HepG2 (cell line): ENCODE measurements at regions not wholly inside any gene's neighbourhood (a gene's known extent, or its start where the extent isn't known, plus 50 kb on each side); places are given as distances from the start of the nearest gene placed in this dataset.
A peak's percentile ranks its signal among the peaks of the same experiment; 100 is the strongest.

ENCODE experiments used
- ARNT2 ChIP-seq: sonication (generic); formaldehyde crosslinking; IDR thresholded peaks from 2 replicates; pipeline ENCODE4 v1.8.0; 2022; ENCODE audit warnings: mild to moderate bottlenecking, low read depth, missing genetic modification reagents, moderate library complexity
- ATF5 ChIP-seq: sonication (generic); formaldehyde crosslinking; IDR thresholded peaks from 2 replicates; pipeline ENCODE4 v1.4.0; 2020; ENCODE audit warnings: mild to moderate bottlenecking, low read depth, missing genetic modification reagents
- ATF7-NPFF ChIP-seq: sonication (generic); formaldehyde crosslinking; IDR thresholded peaks from 2 replicates; pipeline ENCODE4 v1.8.1; 2023; ENCODE audit warnings: mild to moderate bottlenecking, low read depth, missing genetic modification reagents, moderate library complexity
- BORCS8-MEF2B ChIP-seq: sonication (generic); formaldehyde crosslinking; IDR thresholded peaks from 2 replicates; pipeline ENCODE4 v1.8.0; 2022; ENCODE audit warnings: mild to moderate bottlenecking, missing genetic modification reagents
- CBFB ChIP-seq: sonication (generic); formaldehyde crosslinking; IDR thresholded peaks from 2 replicates; pipeline ENCODE4 v1.4.0; 2020; ENCODE audit warnings: missing genetic modification reagents
- CEBPZ ChIP-seq: IDR thresholded peaks from 2 replicates; pipeline ENCODE4 v1.6.1; 2012; ENCODE audit warnings: low read length, improper control_type of control experiment
- CHD4 ChIP-seq: fragments of 200-600 bp; sonication (generic); IDR thresholded peaks from 2 replicates; pipeline ENCODE4 v1.7.0; 2017; ENCODE audit warnings: mild to moderate bottlenecking, low read length, borderline replicate concordance
- ESRRA ChIP-seq: sonication (generic); formaldehyde crosslinking; IDR thresholded peaks from 2 replicates; pipeline ENCODE4 v1.5.1; 2020; ENCODE audit warnings: mild to moderate bottlenecking, low read depth, missing genetic modification reagents
- GATA4 ChIP-seq: sonication (generic); IDR thresholded peaks from 2 replicates; pipeline ENCODE4 v1.6.1; 2016; ENCODE audit warnings: antibody characterized with exemption, low read depth, borderline replicate concordance
- HDAC1 ChIP-seq: sonication (generic); formaldehyde crosslinking; IDR thresholded peaks from 2 replicates; pipeline ENCODE4 v1.5.1; 2020; ENCODE audit warnings: mild to moderate bottlenecking, missing genetic modification reagents
- ISX ChIP-seq: sonication (generic); formaldehyde crosslinking; conservative IDR thresholded peaks from 2 replicates; pipeline ENCODE4 v1.5.0; 2020; ENCODE audit warnings: missing genetic modification reagents
- MLLT10 ChIP-seq: sonication (generic); formaldehyde crosslinking; IDR thresholded peaks from 2 replicates; pipeline ENCODE4 v1.4.0; 2020; ENCODE audit warnings: missing genetic modification reagents
- MTA1 ChIP-seq: sonication (generic); formaldehyde crosslinking; IDR thresholded peaks from 2 replicates; pipeline ENCODE4 v1.4.0; 2020; ENCODE audit warnings: missing genetic modification reagents, mild to moderate bottlenecking, borderline replicate concordance
- PRMT3 ChIP-seq: sonication (generic); formaldehyde crosslinking; IDR thresholded peaks from 2 replicates; pipeline ENCODE4 v1.8.1; 2022; ENCODE audit warnings: low read depth, mild to moderate bottlenecking, moderate library complexity, missing genetic modification reagents, borderline replicate concordance
- SALL1 ChIP-seq: sonication (generic); formaldehyde crosslinking; IDR thresholded peaks from 2 replicates; pipeline ENCODE4 v1.8.0; 2022; ENCODE audit warnings: mild to moderate bottlenecking, missing genetic modification reagents
- SRY ChIP-seq: sonication (generic); formaldehyde crosslinking; IDR thresholded peaks from 2 replicates; pipeline ENCODE4 v1.8.0; 2022; ENCODE audit warnings: mild to moderate bottlenecking, missing genetic modification reagents
- SUZ12 ChIP-seq: fragments of 150-350 bp; IDR thresholded peaks from 2 replicates; pipeline ENCODE4 v1.6.1; 2014; ENCODE audit warnings: low read depth, low read length
- TAF15 ChIP-seq: fragments of 200-400 bp; formaldehyde crosslinking; IDR thresholded peaks from one replicate; pipeline ENCODE4 v1.6.1; 2018; ENCODE audit warnings: mild to moderate bottlenecking, low read depth, low read length; ENCODE audit not compliant: poor library complexity, severe bottlenecking
- ZBTB8A ChIP-seq: sonication (generic); formaldehyde crosslinking; IDR thresholded peaks from 2 replicates; pipeline ENCODE4 v1.4.0; 2020; ENCODE audit warnings: mild to moderate bottlenecking, low read depth, missing genetic modification reagents, borderline replicate concordance
- ZKSCAN5 ChIP-seq: sonication (generic); formaldehyde crosslinking; IDR thresholded peaks from 2 replicates; pipeline ENCODE4 v1.5.1; 2020; ENCODE audit warnings: mild to moderate bottlenecking, missing genetic modification reagents
- ZNF569 ChIP-seq: sonication (generic); formaldehyde crosslinking; IDR thresholded peaks from 2 replicates; pipeline ENCODE4 v1.5.0; 2020; ENCODE audit warnings: mild to moderate bottlenecking, missing genetic modification reagents, moderate library complexity, borderline replicate concordance
- ZNF614 ChIP-seq: IDR thresholded peaks from 2 replicates; pipeline ENCODE4 v1.6.1; 2018; ENCODE audit warnings: missing biosample characterization, missing genetic modification reagents, inconsistent platforms, borderline replicate concordance
- ZNF792 ChIP-seq: IDR thresholded peaks from 2 replicates; pipeline ENCODE4 v1.6.1; 2016
- ZNF878 ChIP-seq: sonication (generic); formaldehyde crosslinking; IDR thresholded peaks from 2 replicates; pipeline ENCODE4 v1.8.1; 2023; ENCODE audit warnings: mild to moderate bottlenecking, missing genetic modification reagents, moderate library complexity
- TF ChIP-seq, protein P1 (sequence below): IDR thresholded peaks from 2 replicates; pipeline ENCODE4 v1.6.1; 2016; ENCODE audit warnings: low read depth, control low read depth
- TF ChIP-seq, protein P2 (sequence below): conservative IDR thresholded peaks from 2 replicates; pipeline ENCODE4 v1.6.1; 2018; ENCODE audit warnings: missing genetic modification reagents

- TF ChIP-seq, protein P1, sequence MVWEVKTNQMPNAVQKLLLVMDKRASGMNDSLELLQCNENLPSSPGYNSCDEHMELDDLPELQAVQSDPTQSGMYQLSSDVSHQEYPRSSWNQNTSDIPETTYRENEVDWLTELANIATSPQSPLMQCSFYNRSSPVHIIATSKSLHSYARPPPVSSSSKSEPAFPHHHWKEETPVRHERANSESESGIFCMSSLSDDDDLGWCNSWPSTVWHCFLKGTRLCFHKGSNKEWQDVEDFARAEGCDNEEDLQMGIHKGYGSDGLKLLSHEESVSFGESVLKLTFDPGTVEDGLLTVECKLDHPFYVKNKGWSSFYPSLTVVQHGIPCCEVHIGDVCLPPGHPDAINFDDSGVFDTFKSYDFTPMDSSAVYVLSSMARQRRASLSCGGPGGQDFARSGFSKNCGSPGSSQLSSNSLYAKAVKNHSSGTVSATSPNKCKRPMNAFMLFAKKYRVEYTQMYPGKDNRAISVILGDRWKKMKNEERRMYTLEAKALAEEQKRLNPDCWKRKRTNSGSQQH (CRISPR knock-in tag), result no peak
- TF ChIP-seq MTA1 (no peak), ATF5 (CRISPR knock-in tag) (no peak), MLLT10 (CRISPR knock-in tag) (no peak), ESRRA (no peak), SRY (CRISPR knock-in tag) (0 out of 2 replicates have a peak, but pooled peaks have one; percentile 36), ZNF569 (CRISPR knock-in tag) (no peak), ZKSCAN5 (CRISPR knock-in tag) (no peak), ISX (CRISPR knock-in tag) (no peak), PRMT3 (no peak), CHD4 (no peak), ZBTB8A (CRISPR knock-in tag) (no peak), ZNF792 (CRISPR knock-in tag) (peak; percentile 51; the same call in 1 of the 2 replicates), SALL1 (CRISPR knock-in tag) (peak; percentile 63), TAF15 (no peak), ATF7-NPFF (CRISPR knock-in tag) (no peak), ZNF614 (CRISPR knock-in tag) (0 out of 2 replicates have a peak, but pooled peaks have one; percentile 19), ARNT2 (CRISPR knock-in tag) (0 out of 2 replicates have a peak, but pooled peaks have one; percentile 34), HDAC1 (CRISPR knock-in tag) (peak; percentile 35; the same call in 1 of the 2 replicates), CBFB (CRISPR knock-in tag) (no peak), SUZ12 (no peak), ZNF878 (CRISPR knock-in tag) (no peak), BORCS8-MEF2B (no peak), CEBPZ (no peak), GATA4 (no peak)
- TF ChIP-seq, protein P2, sequence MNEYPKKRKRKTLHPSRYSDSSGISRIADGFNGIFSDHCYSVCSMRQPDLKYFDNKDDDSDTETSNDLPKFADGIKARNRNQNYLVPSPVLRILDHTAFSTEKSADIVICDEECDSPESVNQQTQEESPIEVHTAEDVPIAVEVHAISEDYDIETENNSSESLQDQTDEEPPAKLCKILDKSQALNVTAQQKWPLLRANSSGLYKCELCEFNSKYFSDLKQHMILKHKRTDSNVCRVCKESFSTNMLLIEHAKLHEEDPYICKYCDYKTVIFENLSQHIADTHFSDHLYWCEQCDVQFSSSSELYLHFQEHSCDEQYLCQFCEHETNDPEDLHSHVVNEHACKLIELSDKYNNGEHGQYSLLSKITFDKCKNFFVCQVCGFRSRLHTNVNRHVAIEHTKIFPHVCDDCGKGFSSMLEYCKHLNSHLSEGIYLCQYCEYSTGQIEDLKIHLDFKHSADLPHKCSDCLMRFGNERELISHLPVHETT (CRISPR knock-in tag), result no peak
Observed at GRCh38 chr13:22848539-22849052, 332.2 kb upstream of the SGCG start (continued).
